PC-9 (cell line): ENCODE measurements at regions not wholly inside any gene's neighbourhood (a gene's known extent, or its start where the extent isn't known, plus 50 kb on each side); places are given as distances from the start of the nearest gene placed in this dataset.

Source experiments
- EZH2 ChIP-seq: fragments of 200-600 bp; sonication (generic); IDR thresholded peaks from 2 replicates; pipeline ENCODE4 v1.8.0; 2017; ENCODE audit warnings: antibody characterized with exemption, low read depth
- TF ChIP-seq, protein P1 (sequence below): fragments of 200-600 bp; sonication (generic); conservative IDR thresholded peaks from 2 replicates; pipeline ENCODE4 v1.6.1; 2017; ENCODE audit warnings: mixed run types, antibody characterized with exemption, mild to moderate bottlenecking, moderate library complexity

DNA sequence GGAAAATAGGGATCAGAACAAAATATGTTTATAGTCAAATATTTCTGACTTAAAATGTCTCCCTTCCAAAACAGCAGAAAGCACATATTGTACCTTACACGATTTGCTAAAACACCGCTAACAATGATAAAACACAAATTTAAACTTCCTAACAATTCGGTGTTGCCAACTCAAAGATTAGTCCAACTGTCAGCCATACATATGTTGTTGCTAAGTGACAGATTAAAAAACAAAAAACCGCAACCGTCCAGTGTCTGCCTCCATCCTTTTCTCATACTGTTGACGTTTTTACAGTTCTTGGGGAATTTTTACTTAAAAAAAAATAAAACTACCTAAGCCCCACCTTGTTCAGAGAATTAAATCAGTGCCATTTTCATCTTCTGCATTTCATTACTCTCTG, 118.0 kb downstream of the RAB11FIP2 start:
- TF ChIP-seq, protein P1, sequence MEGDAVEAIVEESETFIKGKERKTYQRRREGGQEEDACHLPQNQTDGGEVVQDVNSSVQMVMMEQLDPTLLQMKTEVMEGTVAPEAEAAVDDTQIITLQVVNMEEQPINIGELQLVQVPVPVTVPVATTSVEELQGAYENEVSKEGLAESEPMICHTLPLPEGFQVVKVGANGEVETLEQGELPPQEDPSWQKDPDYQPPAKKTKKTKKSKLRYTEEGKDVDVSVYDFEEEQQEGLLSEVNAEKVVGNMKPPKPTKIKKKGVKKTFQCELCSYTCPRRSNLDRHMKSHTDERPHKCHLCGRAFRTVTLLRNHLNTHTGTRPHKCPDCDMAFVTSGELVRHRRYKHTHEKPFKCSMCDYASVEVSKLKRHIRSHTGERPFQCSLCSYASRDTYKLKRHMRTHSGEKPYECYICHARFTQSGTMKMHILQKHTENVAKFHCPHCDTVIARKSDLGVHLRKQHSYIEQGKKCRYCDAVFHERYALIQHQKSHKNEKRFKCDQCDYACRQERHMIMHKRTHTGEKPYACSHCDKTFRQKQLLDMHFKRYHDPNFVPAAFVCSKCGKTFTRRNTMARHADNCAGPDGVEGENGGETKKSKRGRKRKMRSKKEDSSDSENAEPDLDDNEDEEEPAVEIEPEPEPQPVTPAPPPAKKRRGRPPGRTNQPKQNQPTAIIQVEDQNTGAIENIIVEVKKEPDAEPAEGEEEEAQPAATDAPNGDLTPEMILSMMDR, result no peak
- no peak for TF ChIP-seq EZH2
